Right lobe of liver (tissue), 6 donors: ENCODE measurements at regions not wholly inside any gene's neighbourhood (a gene's known extent, or its start where the extent isn't known, plus 50 kb on each side); places are given as distances from the start of the nearest gene placed in this dataset.
A peak's percentile ranks its signal among the peaks of the same experiment; 100 is the strongest.

Source experiments
- ATAC-seq, 4 donors: fragments of 200-7000 bp; cut with Tn5 transposase; one replicate each; pipeline ENCODE4 v1.9.1; 2020; ENCODE audit warnings: mild to moderate bottlenecking in 4 of 4, moderate library complexity in 4 of 4
- DNase-seq, 3 donors: peaks; one replicate each; pipeline ENCODE4 v3.0.0-alpha.2; 2020
- H3K27ac ChIP-seq, 3 donors: fragments of 200-600 bp; one replicate each; pipeline ENCODE4 v1.8.0; 2022
- H3K27me3 ChIP-seq, 2 donors: fragments of 200-600 bp; one replicate each; pipeline ENCODE4 v1.8.0; 2022
- H3K36me3 ChIP-seq, 4 donors: fragments of 200-600 bp; sonication (generic) in 1 of 4; one replicate each; pipeline versions ENCODE4 v1.5.1 to v1.8.0; 2017 to 2022; ENCODE audit warnings: control low read depth in 1 of 4
- H3K4me1 ChIP-seq, 4 donors: fragments of 200-600 bp; sonication (generic) in 1 of 4; one replicate each; pipeline versions ENCODE4 v1.5.1 to v1.8.0; 2017 to 2022; ENCODE audit warnings: control low read depth in 1 of 4
- H3K4me3 ChIP-seq, 3 donors: fragments of 200-600 bp; one replicate each; pipeline ENCODE4 v1.8.0; 2022
- H3K9me3 ChIP-seq, 4 donors: fragments of 200-600 bp; sonication (generic) in 1 of 4; one replicate each; pipeline versions ENCODE4 v1.5.1 to v1.8.0; 2017 to 2022; ENCODE audit warnings: control low read depth in 1 of 4
- POLR2A ChIP-seq: fragments of 450-650 bp; IDR thresholded peaks from one replicate; pipeline ENCODE4 v1.6.1; 2017; ENCODE audit warnings: antibody characterized with exemption, mild to moderate bottlenecking
- WGBS: methylation state at CpG from one replicate; pipeline ENCODE4 v1.1.6; 2018; ENCODE audit warnings: low coverage, low lambda C conversion rate; ENCODE audit not compliant: insufficient coverage; ENCODE audit errors: missing lambda C conversion rate; 5-methylcytosine and 5-hydroxymethylcytosine counted together
- intact Hi-C, 2 donors: fragments of 100-400 bp; cut with DNase I; formaldehyde crosslinking; loops; one replicate each; pipeline versions ENCODE4 v1.11.2 to v1.14.1; 2022
- TF ChIP-seq, protein P1 (sequence below), 4 donors: fragments of 200-600 bp in 3 of 4; fragments of 450-650 bp in 1 of 4; IDR thresholded peaks; one replicate each; pipeline versions ENCODE4 v1.5.1 to v1.8.0; 2016 to 2022; ENCODE audit warnings: antibody characterized with exemption in 4 of 4, mild to moderate bottlenecking in 2 of 4
- donor health status: DM: no; HTN: yes; CAD: no.
- donor health status: DM: no; HTN: no; CAD: no.
- donor health status: DM: no; HTN: no; CAD: no.
- donor health status: DM: no; HTN: yes; CAD: no.
- donor health status: DM: no; HTN: yes; CAD: no.

DNA sequence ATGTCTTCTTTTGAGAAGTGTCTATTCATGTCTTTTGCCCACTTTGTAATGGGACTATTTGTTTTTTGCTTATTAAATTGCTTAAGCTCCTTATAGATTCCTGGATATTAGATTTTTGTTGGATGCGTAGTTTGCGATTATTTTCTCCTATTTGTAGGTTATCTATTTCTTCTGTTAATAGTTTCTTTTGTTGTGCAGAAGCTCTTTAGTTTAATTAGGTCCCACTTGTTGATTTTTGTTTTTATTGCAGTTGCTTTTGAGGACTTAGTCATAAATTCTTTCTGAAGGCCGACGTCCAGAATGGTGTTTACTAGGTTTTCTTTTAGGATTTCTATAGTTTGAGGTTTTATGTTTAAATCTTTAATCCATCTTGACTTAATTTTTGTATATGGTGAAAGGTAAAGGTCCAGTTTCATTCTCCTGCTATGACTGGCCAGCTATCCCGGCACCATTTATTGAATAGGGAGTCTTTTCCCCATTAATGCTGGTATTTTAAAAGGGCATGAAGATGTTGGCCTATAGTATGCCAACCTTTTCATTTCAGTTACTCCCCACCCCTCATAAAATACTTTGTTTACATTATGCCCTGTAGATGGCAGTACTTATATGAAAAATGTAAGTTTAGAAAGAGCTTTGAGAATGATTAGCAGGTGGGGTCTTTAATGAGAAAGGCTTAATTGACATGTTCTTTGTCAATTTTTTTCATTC, 62.9 kb upstream of the PSMA6 start:
- Histone ChIP-seq H3K27ac (no peak overlapping the region), H3K4me1 (peaks cover 0 to 11% (median 0%) of the 10 kb centered on the region in 4 donors), H3K4me3 (no peak overlapping the region), H3K9me3 (no peaks in the 10 kb centered on the region), H3K36me3 (no peaks in the 10 kb centered on the region), H3K27me3 (no peaks in the 10 kb centered on the region)
- intact Hi-C loops = no loop called here
- ATAC-seq = peak in 3 of 4 donors; percentile 23 to 41 (median 23)
- 92% methylated on average over 5 of the region's 5 CpGs for whole genome bisulfite sequencing
- no peak for TF ChIP-seq POLR2A
- TF ChIP-seq, protein P1, sequence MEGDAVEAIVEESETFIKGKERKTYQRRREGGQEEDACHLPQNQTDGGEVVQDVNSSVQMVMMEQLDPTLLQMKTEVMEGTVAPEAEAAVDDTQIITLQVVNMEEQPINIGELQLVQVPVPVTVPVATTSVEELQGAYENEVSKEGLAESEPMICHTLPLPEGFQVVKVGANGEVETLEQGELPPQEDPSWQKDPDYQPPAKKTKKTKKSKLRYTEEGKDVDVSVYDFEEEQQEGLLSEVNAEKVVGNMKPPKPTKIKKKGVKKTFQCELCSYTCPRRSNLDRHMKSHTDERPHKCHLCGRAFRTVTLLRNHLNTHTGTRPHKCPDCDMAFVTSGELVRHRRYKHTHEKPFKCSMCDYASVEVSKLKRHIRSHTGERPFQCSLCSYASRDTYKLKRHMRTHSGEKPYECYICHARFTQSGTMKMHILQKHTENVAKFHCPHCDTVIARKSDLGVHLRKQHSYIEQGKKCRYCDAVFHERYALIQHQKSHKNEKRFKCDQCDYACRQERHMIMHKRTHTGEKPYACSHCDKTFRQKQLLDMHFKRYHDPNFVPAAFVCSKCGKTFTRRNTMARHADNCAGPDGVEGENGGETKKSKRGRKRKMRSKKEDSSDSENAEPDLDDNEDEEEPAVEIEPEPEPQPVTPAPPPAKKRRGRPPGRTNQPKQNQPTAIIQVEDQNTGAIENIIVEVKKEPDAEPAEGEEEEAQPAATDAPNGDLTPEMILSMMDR (IDR thresholded peaks at IDR 0.05) = peak; percentile 22 to 27 (median 22)
- DNase-seq = no peak

- Histone ChIP-seq H3K27me3 (no peaks in the 10 kb centered on the region), H3K27ac (no peak overlapping the region), H3K4me3 (no peak overlapping the region), H3K4me1 (peaks cover 0 to 6% (median 0%) of the 10 kb centered on the region in 4 donors), H3K9me3 (no peaks in the 10 kb centered on the region), H3K36me3 (no peaks in the 10 kb centered on the region)
- 41% methylated on average over 2 of the region's 2 CpGs for whole genome bisulfite sequencing
- intact Hi-C loops = no loop called here
- peak in 1 of 4 donors; percentile 18 for ATAC-seq
- TF ChIP-seq, protein P1 (IDR thresholded peaks at IDR 0.05) = peak in 1 of 4 donors; percentile 2
- TF ChIP-seq POLR2A = no peak
- no peak for DNase-seq
Observed at GRCh38 chr14:35229792-35230089, 62.4 kb upstream of the PSMA6 start.

DNA sequence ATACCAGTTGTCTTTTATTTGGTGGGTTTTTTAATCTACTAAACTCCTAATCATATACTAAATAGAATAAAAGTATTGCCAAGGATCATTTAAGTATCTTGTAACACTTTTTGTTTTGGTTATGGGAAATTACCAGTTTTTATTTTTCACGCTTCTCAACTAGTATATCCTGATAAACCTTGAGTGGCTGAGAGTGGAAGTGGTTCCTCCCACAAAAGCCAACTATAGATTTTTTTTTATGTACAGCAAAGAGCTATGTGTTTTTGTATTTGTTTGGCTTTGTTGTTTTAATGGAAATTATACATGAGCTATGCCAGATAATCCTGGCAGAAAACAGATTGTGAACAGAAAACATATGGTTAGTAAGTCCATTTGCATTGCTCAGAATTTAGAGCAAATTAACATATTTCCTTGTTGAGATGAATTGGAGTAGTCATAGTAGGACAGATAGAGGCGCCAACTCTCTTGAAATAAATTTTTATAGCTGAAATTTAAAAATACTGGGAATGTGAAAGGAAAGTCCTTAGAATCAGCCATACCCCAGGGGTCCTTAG, 60.9 kb upstream of the PSMA6 start:
- ATAC-seq (no peak), DNase-seq (no peak)
- TF ChIP-seq, protein P1 (IDR thresholded peaks at IDR 0.05) = no peak
- no peak for TF ChIP-seq POLR2A
- no peaks in the 10 kb centered on the region for H3K27me3 ChIP-seq
- H3K27ac ChIP-seq = no peak overlapping the region
- H3K9me3 ChIP-seq = no peaks in the 10 kb centered on the region
- intact Hi-C loops = no loop called here
- H3K36me3 ChIP-seq = no peaks in the 10 kb centered on the region
- H3K4me3 ChIP-seq = no peak overlapping the region
- 63% methylated on average over 2 of the region's 2 CpGs for WGBS
- H3K4me1 ChIP-seq = peaks cover 0 to 6% (median 0%) of the 10 kb centered on the region in 4 donors

- Histone ChIP-seq H3K4me1 (peaks cover 0 to 6% (median 0%) of the 10 kb centered on the region in 4 donors), H3K4me3 (no peak overlapping the region), H3K27ac (no peak overlapping the region), H3K9me3 (no peaks in the 10 kb centered on the region), H3K27me3 (no peaks in the 10 kb centered on the region), H3K36me3 (no peaks in the 10 kb centered on the region)
- intact Hi-C loops = no loop called here
- ATAC-seq = peak in 2 of 4 donors; percentile 45 to 85
- no peak for TF ChIP-seq POLR2A
- TF ChIP-seq, protein P1 (IDR thresholded peaks at IDR 0.05) = no peak
- DNase-seq = no peak
- WGBS = 45% methylated on average over 6 of the region's 6 CpGs
Observed at GRCh38 chr14:35234012-35234805, 58.0 kb upstream of the PSMA6 start.
